Fibroblast of villous mesenchyme (primary cell): ENCODE measurements at regions not wholly inside any gene's neighbourhood (a gene's known extent, or its start where the extent isn't known, plus 50 kb on each side); places are given as distances from the start of the nearest gene placed in this dataset.

Experiments
- DNase-seq: peaks from one replicate; pipeline ENCODE4 v3.0.0-alpha.2; 2010; ENCODE audit warnings: low read depth
- H3K4me3 ChIP-seq: 2 replicates; pipeline ENCODE4 v1.5.1; 2011; ENCODE audit warnings: low read depth, mild to moderate bottlenecking, low read length
- CTCF ChIP-seq: IDR thresholded peaks from 2 replicates; pipeline ENCODE4 v1.5.1; 2012; ENCODE audit warnings: low read depth, mild to moderate bottlenecking, low read length; ENCODE audit not compliant: insufficient read depth

GRCh38 chr2:66862885-66863650, 428.1 kb downstream of the MEIS1 start:
- TF ChIP-seq CTCF, result no peak
- H3K4me3 ChIP-seq, result no peak overlapping the region
- DNase-seq, result peak; percentile 94

GRCh38 chr2:66865161-66865560, 430.2 kb downstream of the MEIS1 start:
- no peak for TF ChIP-seq CTCF
- no peak overlapping the region for H3K4me3 ChIP-seq
- DNase-seq, result no peak

GRCh38 chr2:66866331-66867062, 431.6 kb downstream of the MEIS1 start:
- TF ChIP-seq CTCF, result no peak
- no peak for DNase-seq
- H3K4me3 ChIP-seq, result no peak overlapping the region

GRCh38 chr2:66867063-66867441, 432.1 kb downstream of the MEIS1 start:
- no peak for TF ChIP-seq CTCF
- DNase-seq, result peak; percentile 72
- no peak overlapping the region for H3K4me3 ChIP-seq

GRCh38 chr2:66869076-66869475, 434.2 kb downstream of the MEIS1 start:
- TF ChIP-seq CTCF, result no peak
- DNase-seq, result peak; percentile 74

GRCh38 chr2:66872081-66872985, 437.4 kb downstream of the MEIS1 start:
- DNase-seq, result peak; percentile 81
- no peak for TF ChIP-seq CTCF
- H3K4me3 ChIP-seq, result no peak overlapping the region

More at GRCh38 chr2:66869076-66869475, 434.2 kb downstream of the MEIS1 start:
- no peak overlapping the region for H3K4me3 ChIP-seq
